HUES48 (cell line): ENCODE measurements at regions not wholly inside any gene's neighbourhood (a gene's known extent, or its start where the extent isn't known, plus 50 kb on each side); places are given as distances from the start of the nearest gene placed in this dataset.
"Not testable (repeated sequence)": the region's sequence is repeated elsewhere in the genome, so short reads cannot be mapped to it uniquely, and the experiment has no call there.

Source experiments
- H3K27ac ChIP-seq: one replicate; pipeline ENCODE4 v1.7.0; 2013; ENCODE audit warnings: low read depth, low read length, inconsistent platforms
- H3K27me3 ChIP-seq: 2 replicates; pipeline ENCODE4 v1.6.1; 2013; ENCODE audit warnings: mild to moderate bottlenecking, low read length; ENCODE audit not compliant: control insufficient read depth, insufficient read depth
- H3K36me3 ChIP-seq: 2 replicates; pipeline ENCODE4 v1.6.1; 2013; ENCODE audit warnings: low read length; ENCODE audit not compliant: control insufficient read depth, insufficient read depth
- H3K4me1 ChIP-seq: 2 replicates; pipeline ENCODE4 v1.6.1; 2013; ENCODE audit warnings: mild to moderate bottlenecking, low read length; ENCODE audit not compliant: control insufficient read depth, insufficient read depth
- H3K4me3 ChIP-seq: 2 replicates; pipeline ENCODE4 v1.5.1; 2013; ENCODE audit warnings: mild to moderate bottlenecking, low read depth, low read length
- H3K9ac ChIP-seq: 2 replicates; pipeline ENCODE4 v1.6.1; 2013; ENCODE audit warnings: mild to moderate bottlenecking, low read depth, low read length, moderate library complexity
- H3K9me3 ChIP-seq: 2 replicates; pipeline ENCODE4 v1.6.1; 2013; ENCODE audit warnings: low read length; ENCODE audit not compliant: control insufficient read depth, insufficient read depth

- Histone ChIP-seq H3K9ac (no peak overlapping the region), H3K27me3 (no peaks in the 10 kb centered on the region), H3K4me1 (peaks cover 44% of the 10 kb centered on the region), H3K4me3 (no peak overlapping the region), H3K9me3 (no peaks in the 10 kb centered on the region), H3K36me3 (no peaks in the 10 kb centered on the region), H3K27ac (peak overlapping the region; percentile 28)
These were observed 127.9 kb downstream of the EVA1A start for GRCh38 chr2:75432761-75433361.

- Histone ChIP-seq H3K27me3 (no peaks in the 10 kb centered on the region), H3K9me3 (no peaks in the 10 kb centered on the region), H3K36me3 (no peaks in the 10 kb centered on the region), H3K4me1 (peaks cover 48% of the 10 kb centered on the region), H3K4me3 (no peak overlapping the region), H3K27ac (no peak overlapping the region), H3K9ac (no peak overlapping the region)
These were observed 129.0 kb downstream of the EVA1A start for GRCh38 chr2:75431763-75432162.

GRCh38 chr2:75431276-75431675 lies 129.5 kb downstream of the EVA1A start:
- Histone ChIP-seq H3K27ac (no peak overlapping the region), H3K9me3 (no peaks in the 10 kb centered on the region), H3K4me3 (no peak overlapping the region), H3K4me1 (peaks cover 48% of the 10 kb centered on the region), H3K36me3 (no peaks in the 10 kb centered on the region), H3K9ac (no peak overlapping the region), H3K27me3 (no peaks in the 10 kb centered on the region)

GRCh38 chr2:75430449-75430848 lies 130.3 kb downstream of the EVA1A start:
- Histone ChIP-seq H3K4me1 (peaks cover 48% of the 10 kb centered on the region), H3K27ac (peak overlapping the region; percentile 76)
- H3K36me3 ChIP-seq, H3K27me3 ChIP-seq, H3K9me3 ChIP-seq, H3K4me3 ChIP-seq, H3K9ac ChIP-seq: not testable (repeated sequence)

- Histone ChIP-seq H3K27me3 (no peaks in the 10 kb centered on the region), H3K9ac (no peak overlapping the region), H3K4me1 (peaks cover 48% of the 10 kb centered on the region), H3K4me3 (no peak overlapping the region), H3K27ac (no peak overlapping the region), H3K36me3 (no peaks in the 10 kb centered on the region), H3K9me3 (peaks cover 5% of the 10 kb centered on the region; the same call in 1 of the 2 replicates)
These were observed 131.9 kb downstream of the EVA1A start for GRCh38 chr2:75428646-75429443.

GRCh38 chr2:75428060-75428459 lies 132.7 kb downstream of the EVA1A start:
- Histone ChIP-seq H3K4me1 (peaks cover 45% of the 10 kb centered on the region), H3K27ac (no peak overlapping the region), H3K36me3 (no peaks in the 10 kb centered on the region), H3K27me3 (no peaks in the 10 kb centered on the region), H3K4me3 (no peak overlapping the region), H3K9ac (no peak overlapping the region), H3K9me3 (peaks cover 5% of the 10 kb centered on the region; the same call in 1 of the 2 replicates)

- Histone ChIP-seq H3K27me3 (no peaks in the 10 kb centered on the region), H3K36me3 (no peaks in the 10 kb centered on the region), H3K9me3 (peaks cover 5% of the 10 kb centered on the region; the same call in 1 of the 2 replicates)
These were observed 135.7 kb downstream of the EVA1A start for GRCh38 chr2:75424936-75425619.

GRCh38 chr2:75421986-75422385 lies 138.8 kb downstream of the EVA1A start:
- no peaks in the 10 kb centered on the region for H3K4me1 ChIP-seq
- peaks cover 5% of the 10 kb centered on the region; the same call in 1 of the 2 replicates for H3K9me3 ChIP-seq
- no peaks in the 10 kb centered on the region for H3K36me3 ChIP-seq
- no peak overlapping the region for H3K27ac ChIP-seq
- H3K4me3 ChIP-seq: no peak overlapping the region
- H3K27me3 ChIP-seq: no peaks in the 10 kb centered on the region
- no peak overlapping the region for H3K9ac ChIP-seq

More at GRCh38 chr2:75424936-75425619, 135.7 kb downstream of the EVA1A start:
- H3K4me3 ChIP-seq: no peak overlapping the region
- H3K9ac ChIP-seq: no peak overlapping the region
- peaks cover 18% of the 10 kb centered on the region for H3K4me1 ChIP-seq
- no peak overlapping the region for H3K27ac ChIP-seq

GRCh38 chr2:75416420-75417342 lies 144.1 kb downstream of the EVA1A start:
- Histone ChIP-seq H3K27me3 (no peaks in the 10 kb centered on the region), H3K36me3 (no peaks in the 10 kb centered on the region), H3K9me3 (no peaks in the 10 kb centered on the region), H3K9ac (no peak overlapping the region), H3K27ac (no peak overlapping the region), H3K4me1 (peaks cover 6% of the 10 kb centered on the region; the same call in 1 of the 2 replicates), H3K4me3 (no peak overlapping the region)

- no peak overlapping the region for H3K27ac ChIP-seq
- H3K9me3 ChIP-seq: no peaks in the 10 kb centered on the region
- H3K36me3 ChIP-seq: no peaks in the 10 kb centered on the region
- H3K27me3 ChIP-seq: no peaks in the 10 kb centered on the region
- peaks cover 6% of the 10 kb centered on the region; the same call in 1 of the 2 replicates for H3K4me1 ChIP-seq
- H3K9ac ChIP-seq: no peak overlapping the region
- H3K4me3 ChIP-seq: no peak overlapping the region
These were observed 145.0 kb downstream of the EVA1A start for GRCh38 chr2:75415731-75416130.
